ENCODE measurements at regions not wholly inside any gene's neighbourhood (a gene's known extent, or its start where the extent isn't known, plus 50 kb on each side); places are given as distances from the start of the nearest gene placed in this dataset.
"Not testable (repeated sequence)": the region's sequence is repeated elsewhere in the genome, so short reads cannot be mapped to it uniquely, and the experiment has no call there.

DNA sequence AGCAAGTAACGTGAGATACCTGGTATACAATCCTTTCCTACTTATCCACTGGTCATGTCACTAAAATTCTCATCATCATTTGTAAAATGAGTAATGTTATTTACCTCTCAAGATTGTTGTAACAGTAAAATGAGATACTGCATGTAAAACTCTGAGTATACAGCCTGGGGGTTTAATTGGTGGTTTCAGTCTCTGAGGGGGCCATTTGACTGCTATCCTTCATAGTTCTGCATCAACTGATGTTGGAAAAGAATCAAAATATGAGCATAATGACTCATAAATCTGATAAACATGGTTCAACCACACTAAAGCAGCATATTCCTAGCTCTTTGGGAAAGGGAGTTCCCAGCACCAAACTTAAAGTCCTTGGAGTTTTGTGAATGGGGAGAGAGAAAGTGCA, 181.0 kb upstream of the GHR start:
- no peak for TF ChIP-seq POLR2A (IDR thresholded peaks at IDR 0.05; ENCODE audit: low read length)
- TF ChIP-seq GATA1 (IDR thresholded peaks at IDR 0.05; ENCODE audit: low read depth, low read length) = no peak
- DNase-seq = no peak

DNA sequence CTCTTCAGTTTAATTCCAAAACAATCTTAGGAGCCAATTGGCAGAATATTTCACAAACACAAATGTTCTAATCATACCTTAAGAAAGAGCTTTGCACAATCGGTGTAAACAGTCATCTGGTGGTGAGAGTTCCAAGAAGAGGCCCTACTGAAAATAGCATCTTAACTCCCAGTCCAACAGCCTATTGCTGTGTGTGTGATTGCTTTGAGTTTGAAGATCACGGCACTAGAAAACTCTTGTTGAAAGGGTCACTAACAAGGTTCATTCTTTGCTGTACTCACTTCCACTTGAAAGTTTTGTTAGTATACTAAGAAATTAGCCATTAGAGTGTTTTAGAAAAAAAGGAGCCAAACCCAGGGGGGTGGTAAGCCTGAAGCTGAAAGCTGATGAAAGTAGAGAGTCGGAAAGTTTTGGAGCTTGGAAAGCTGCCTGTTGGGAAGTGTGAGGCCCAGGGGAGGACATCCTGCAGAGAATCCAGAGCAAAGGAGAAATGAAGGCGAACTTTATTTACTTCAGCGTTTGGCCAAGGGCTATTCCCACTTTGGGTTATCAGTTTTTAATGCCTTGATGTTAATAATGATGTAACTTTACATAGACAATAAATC, 180.3 kb upstream of the GHR start:
- no peak for DNase-seq
- TF ChIP-seq GATA1 (IDR thresholded peaks at IDR 0.05; ENCODE audit: low read depth, low read length) (no peak), POLR2A (IDR thresholded peaks at IDR 0.05; ENCODE audit: low read length) (no peak)

DNA sequence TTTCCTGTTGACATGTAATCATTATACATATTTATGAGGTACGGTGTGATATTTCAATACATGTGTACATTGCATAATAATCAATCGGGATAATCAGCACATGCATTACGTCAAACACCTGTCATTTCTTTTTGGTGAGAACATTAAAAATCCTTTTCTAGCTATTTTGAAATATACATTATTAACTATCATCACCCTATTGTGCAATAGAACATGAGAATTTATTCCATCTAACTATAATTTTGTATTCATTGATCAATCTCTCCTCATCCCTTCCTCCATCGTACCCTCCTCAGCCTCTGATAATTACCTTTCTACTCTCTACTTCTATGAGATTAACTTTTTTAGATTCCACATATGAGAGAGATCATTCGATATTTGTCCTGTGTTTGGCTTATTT, 170.9 kb upstream of the GHR start:
- no peak for DNase-seq
- TF ChIP-seq POLR2A (IDR thresholded peaks at IDR 0.05; ENCODE audit: low read length) = no peak

DNA sequence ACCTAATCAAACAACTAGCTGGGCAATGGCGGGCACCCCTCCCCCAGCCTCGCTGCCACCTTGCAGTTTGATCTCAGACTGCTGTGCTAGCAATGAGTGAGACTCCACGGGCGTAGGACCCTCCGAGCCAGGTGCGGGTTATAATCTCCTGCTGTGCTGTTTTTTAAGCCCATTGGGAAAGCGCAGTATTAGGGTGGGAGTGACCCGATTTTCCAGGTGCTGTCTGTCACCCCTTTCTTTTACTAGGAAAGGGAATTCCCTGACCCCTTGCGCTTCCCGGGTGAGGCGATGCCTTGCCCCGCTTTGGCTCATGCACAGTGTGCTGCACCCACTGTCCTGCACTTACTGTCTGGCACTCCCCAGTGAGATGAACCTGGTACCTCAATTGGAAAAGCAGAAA, 163.3 kb upstream of the GHR start:
- not testable (repeated sequence) for DNase-seq

DNA sequence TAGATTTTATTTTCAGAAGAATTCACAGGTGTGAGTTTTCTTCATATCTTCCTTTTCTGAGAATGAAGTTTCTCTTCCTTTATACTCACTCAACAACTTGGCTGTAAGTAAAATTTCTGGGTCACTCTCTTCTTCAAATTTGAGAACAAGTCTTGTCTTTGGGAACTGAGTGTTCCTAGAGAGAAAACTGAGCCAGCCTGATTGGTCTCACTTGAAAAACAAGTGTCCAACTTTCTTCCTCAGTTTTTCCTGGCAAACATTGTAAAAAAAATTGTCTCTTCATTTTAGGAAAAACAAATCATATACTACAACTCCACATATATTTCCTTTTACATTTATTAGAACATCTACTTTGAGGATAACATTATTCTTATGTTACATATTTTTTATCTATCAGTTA, 156.1 kb upstream of the GHR start:
- DNase-seq = no peak
- TF ChIP-seq POLR2A (IDR thresholded peaks at IDR 0.05; ENCODE audit: low read length) (no peak), GATA1 (IDR thresholded peaks at IDR 0.05; ENCODE audit: low read depth, low read length) (no peak)

DNA sequence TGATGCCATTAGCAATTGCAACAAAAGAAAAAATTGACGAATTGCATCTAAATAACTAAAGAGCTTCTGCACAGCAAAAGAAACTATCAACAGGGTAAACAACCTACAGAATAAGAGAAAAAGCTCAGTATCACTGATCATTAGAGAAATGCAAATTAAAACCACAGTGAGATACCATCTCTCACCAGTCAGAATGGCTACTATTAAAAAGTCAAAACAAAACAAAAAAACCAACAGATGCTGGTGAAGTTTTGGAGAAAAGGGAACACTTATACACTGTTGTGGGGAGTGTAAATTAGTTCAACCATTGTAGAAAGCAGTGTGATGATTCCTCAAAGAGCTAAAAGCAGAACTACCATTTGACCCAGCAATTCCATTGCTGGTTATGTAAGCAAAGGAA, 155.1 kb upstream of the GHR start:
- DNase-seq = not testable (repeated sequence)

DNA sequence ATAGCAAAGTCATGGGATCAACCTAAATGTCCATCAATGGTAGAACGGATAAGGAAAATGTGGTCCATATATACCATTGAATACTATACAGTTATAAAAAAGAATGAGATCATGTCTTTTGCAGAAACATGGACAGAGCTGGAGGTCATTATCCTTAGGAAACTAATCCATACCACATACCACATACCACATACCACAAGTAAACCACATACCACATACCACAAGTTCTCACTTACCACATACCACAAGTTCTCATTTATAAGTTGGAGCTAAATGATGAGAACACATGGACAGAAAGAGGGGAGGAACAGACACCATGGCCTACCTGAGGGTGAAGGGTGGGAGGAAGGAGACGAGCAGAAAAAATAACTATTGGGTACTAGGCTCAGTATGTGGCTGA, 154.6 kb upstream of the GHR start:
- no peak for DNase-seq
- TF ChIP-seq GATA1 (IDR thresholded peaks at IDR 0.05; ENCODE audit: low read depth, low read length) (no peak), POLR2A (IDR thresholded peaks at IDR 0.05; ENCODE audit: low read length) (no peak)

DNA sequence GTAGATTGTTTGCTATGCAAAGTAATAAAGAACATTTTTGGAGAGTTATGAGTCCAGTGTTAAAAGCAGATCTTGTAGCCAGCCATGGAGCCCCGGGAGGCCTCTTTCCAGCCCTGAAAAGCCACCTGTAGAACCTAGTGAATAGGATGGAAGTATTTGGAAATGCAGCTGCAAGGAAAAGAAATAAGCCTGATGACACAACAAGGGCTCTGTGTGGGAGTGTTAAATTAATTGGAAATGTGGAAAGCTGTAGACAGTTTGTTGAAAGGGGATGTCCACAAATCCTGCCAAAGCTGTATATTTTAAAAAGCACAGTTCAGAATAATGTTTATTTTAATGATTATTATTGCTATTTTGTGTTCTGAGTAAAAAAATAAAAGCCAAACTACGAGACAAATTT, 152.5 kb upstream of the GHR start:
- TF ChIP-seq POLR2A (IDR thresholded peaks at IDR 0.05; ENCODE audit: low read length) (no peak), GATA1 (IDR thresholded peaks at IDR 0.05; ENCODE audit: low read depth, low read length) (no peak)
- DNase-seq = no peak

DNA sequence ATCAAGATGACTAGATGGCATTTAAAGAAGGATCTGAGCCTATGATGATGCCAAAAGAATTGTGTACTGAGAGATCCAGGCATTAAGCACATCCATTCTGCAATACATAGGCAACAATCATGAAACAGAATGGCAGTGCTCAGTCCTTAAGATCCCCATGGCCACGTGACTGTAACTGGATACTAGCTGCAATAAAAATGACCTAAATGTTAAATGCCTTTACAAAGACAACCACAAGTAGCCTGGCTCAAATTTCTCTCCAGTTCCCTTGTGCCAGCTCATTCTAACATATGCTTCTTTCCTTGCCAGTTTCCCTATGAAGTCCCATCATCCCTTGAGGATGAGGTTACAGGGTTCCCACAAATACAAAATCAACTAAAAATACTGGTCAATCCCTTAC, 148.3 kb upstream of the GHR start:
- TF ChIP-seq POLR2A (IDR thresholded peaks at IDR 0.05; ENCODE audit: low read length) = no peak
- TF ChIP-seq GATA1 (IDR thresholded peaks at IDR 0.05; ENCODE audit: low read depth, low read length) = no peak
- no peak for DNase-seq

DNA sequence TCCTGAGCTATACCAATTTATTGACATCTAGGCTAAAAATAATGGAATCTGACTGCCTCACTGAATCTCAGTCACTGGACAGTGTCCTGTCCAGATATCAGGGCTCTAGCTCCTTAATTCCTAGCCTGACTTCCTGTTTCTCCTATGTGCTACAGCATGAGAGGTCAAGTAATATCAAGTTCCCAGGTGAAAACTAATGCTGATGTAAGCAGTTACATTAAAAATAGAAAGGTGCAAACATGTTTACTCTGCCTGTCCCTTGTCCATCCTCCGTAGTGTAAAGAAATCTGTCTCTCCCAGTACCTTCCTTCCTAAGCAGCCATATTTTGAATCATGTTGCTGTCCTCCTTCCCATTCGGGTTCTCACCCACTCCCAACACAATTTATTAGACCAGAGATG, 145.9 kb upstream of the GHR start:
- TF ChIP-seq POLR2A (IDR thresholded peaks at IDR 0.05; ENCODE audit: low read length) = no peak
- no peak for DNase-seq

DNA sequence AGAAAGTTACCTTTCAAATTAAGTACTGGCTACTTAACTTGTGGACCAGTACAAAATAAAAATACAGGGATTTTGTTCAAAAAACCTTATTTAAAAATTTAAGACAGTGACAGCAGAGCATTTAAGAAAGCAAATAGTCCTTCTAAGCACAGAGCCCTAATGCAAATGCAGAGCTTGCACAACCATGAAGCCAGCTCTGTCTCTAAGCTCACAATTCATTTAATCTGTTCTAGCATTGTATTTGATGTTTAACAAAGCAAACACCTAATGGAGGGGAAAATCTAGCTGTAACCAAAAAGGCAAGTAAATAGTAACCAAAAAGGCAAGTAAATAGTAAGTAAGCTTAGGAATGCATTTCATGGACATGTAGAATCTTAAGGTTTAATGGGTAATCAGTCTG, 138.7 kb upstream of the GHR start:
- DNase-seq = no peak
- TF ChIP-seq GATA1 (IDR thresholded peaks at IDR 0.05; ENCODE audit: low read depth, low read length) (no peak), POLR2A (IDR thresholded peaks at IDR 0.05; ENCODE audit: low read length) (no peak)

DNA sequence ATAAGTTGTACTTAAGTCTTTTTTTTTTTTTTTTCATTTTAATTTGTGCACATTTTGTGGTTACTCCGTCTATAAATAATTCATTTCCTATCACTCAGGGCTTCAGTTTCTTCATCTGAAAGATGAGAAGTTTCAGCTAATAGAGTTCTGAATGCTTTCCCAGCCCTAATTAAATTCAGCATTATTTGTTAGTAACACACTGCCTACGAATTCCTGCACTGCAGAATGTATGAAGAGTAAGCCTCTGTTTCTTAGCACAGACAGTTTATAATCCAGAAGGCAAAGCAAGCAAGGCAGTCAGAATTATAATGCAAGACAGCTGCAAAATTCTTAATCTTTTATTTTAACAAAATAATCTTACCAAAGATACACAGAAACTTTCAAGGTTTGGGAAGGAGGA, 138.0 kb upstream of the GHR start:
- DNase-seq = no peak
- no peak for TF ChIP-seq GATA1 (IDR thresholded peaks at IDR 0.05; ENCODE audit: low read depth, low read length)
- TF ChIP-seq POLR2A (IDR thresholded peaks at IDR 0.05; ENCODE audit: low read length) = no peak

DNA sequence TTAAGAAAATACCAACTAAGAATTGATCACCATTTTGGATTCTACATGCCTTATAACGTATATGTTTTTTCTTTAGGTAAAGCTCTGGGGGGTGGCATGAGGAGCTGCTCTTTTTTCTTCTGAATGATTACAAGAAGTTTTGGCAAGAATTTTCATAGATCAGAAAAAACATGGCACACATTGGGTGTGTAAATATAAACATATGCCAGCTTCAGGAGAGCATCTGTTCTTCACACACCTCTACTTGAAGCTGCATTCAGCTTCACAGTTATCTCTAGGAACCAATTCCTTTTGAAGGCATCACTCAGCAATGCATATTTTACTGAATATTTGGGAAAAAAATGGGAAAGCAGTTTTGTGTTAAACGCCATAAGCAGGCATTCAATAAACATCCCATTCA, 122.7 kb upstream of the GHR start:
- no peak for DNase-seq
- TF ChIP-seq GATA1 (IDR thresholded peaks at IDR 0.05; ENCODE audit: low read depth, low read length) (no peak), POLR2A (IDR thresholded peaks at IDR 0.05; ENCODE audit: low read length) (no peak)

DNA sequence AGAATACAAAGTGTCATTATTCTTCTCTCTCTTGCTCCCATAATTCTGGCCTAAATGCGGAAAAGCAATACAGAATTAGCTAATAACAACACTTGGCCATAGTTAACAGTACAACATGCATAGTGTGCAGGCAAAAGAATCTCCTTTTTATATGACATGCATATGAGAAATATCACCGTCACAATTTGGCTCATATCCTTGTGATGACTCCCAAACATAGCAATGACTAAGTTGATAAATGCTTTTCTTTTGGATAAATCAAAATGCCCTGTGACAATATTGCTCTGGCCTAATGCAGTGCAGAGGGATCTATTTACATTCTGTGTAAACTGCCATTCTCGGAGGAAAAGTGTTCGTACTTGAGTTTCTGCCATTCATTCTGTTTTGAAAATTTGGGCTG, 121.9 kb upstream of the GHR start:
- DNase-seq = no peak
- no peak for TF ChIP-seq POLR2A (IDR thresholded peaks at IDR 0.05; ENCODE audit: low read length)
- no peak for TF ChIP-seq GATA1 (IDR thresholded peaks at IDR 0.05; ENCODE audit: low read depth, low read length)

DNA sequence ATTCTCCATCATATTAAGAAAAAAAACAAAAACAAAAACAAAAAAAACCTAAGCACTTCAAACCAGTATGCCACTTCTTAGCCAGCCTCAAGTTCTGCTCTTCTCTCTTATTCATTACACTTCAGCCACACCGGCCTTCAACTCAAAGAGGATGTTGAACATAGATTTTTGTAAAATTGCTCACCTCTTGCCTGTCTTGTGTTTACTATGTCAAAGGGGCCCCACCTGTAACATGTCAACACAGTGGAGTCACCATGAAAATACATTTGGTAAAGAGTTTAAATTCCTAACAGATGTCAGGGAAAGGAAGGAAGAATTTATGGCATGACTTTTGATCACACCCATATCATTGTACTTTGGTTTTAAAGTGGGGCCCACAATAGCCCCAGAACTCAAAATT, 121.1 kb upstream of the GHR start:
- DNase-seq = no peak
- TF ChIP-seq GATA1 (IDR thresholded peaks at IDR 0.05; ENCODE audit: low read depth, low read length) = no peak
- TF ChIP-seq POLR2A (IDR thresholded peaks at IDR 0.05; ENCODE audit: low read length) = no peak

DNA sequence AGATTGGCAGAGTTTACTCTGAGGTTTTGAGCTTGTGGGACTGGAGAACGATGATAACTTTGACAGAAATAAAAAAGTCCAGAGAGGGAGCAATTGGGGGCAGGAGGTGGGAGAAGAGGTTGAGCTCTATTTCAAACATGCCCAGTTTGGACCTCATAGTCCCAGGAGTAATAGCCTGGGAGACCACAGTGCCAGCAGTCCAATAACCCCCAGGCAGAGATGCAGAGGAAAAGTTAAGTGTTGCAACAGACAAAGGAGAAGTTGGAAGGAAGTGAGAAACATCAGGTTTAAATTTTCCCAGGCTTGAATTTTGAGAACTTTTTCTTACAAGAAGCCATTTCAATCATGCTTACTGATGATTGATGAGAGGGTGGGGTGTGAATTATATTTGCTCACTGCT, 117.0 kb upstream of the GHR start:
- TF ChIP-seq GATA1 (IDR thresholded peaks at IDR 0.05; ENCODE audit: low read depth, low read length) (no peak), POLR2A (IDR thresholded peaks at IDR 0.05; ENCODE audit: low read length) (no peak)
- DNase-seq = no peak
